Ramos (cell line): ENCODE measurements at regions not wholly inside any gene's neighbourhood (a gene's known extent, or its start where the extent isn't known, plus 50 kb on each side); places are given as distances from the start of the nearest gene placed in this dataset.

ENCODE experiments used
- in situ Hi-C: fragments of 300-500 bp; cut with MboI; formaldehyde crosslinking; loops from one replicate; pipeline ENCODE4 v1.14.3; 2022; ENCODE audit warnings: low sequenced_read_pairs; ENCODE audit not compliant: unreplicated experiment

DNA sequence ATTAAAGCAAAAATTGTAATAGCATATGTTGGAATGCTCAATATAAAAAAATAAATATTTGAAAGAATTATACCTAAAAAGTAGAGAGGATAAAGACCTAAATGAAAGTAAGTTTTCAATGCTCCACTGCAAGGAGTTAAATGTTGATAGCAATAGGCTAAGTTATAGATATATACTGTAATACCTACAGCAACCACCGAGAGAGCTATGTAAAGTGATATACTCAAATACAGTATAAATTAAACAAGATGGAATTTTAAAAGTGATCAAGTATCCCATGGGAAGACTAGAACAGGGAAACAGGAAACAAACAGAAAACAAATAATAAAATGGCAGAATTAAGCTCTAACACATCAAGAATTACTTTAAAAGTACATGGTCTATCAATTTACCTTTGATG, 73.9 kb downstream of the CASP3 start:
- in situ Hi-C loops = no loop called here

- in situ Hi-C loops = no loop called here
These were observed 74.4 kb downstream of the CASP3 start for GRCh38 chr4:184574861-184575260.

DNA sequence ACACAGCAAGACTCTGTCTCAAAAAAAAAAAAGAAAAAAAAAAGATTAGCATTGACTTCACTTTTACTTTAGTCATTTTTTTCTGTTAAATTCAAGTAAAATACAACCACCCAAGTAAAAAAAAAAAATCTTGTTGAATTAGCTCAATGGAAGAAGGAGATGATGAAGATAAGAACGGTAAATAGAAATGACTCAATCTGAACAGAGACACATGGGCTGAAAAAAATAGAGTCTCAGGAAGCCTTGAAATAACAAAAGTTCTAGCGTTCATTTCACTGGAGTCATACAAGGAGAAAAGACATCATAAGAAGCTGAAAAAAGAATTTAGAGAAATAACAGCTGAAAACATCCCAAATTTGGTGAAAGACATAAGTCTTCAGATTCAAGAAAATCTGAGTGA, 75.5 kb downstream of the CASP3 start:
- in situ Hi-C loops = no loop called here

- in situ Hi-C loops = no loop called here
These were observed 80.5 kb downstream of the CASP3 start for GRCh38 chr4:184568770-184569169.

- in situ Hi-C loops = no loop called here
These were observed 85.6 kb downstream of the CASP3 start for GRCh38 chr4:184563621-184564020.

DNA sequence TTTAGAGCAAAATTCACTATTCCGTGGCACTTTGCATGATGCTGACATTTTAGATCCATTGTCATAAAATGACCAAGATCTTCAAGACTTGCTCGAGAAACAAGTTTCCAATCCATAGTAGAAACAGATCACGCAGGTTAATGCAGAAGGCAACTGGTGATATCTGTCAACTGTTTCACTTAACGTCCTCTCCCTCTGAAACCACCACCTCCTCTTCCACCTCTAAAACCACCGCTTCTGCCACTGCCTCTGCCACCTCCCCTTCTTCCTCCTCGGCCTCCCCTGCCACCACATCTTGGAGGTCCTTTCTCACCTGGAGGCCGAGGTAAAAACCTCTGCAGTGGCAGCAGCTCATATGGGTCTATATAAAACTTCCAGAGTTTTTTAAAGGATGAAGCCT, 84.6 kb upstream of the IRF2 start:
- in situ Hi-C loops = no loop called here

DNA sequence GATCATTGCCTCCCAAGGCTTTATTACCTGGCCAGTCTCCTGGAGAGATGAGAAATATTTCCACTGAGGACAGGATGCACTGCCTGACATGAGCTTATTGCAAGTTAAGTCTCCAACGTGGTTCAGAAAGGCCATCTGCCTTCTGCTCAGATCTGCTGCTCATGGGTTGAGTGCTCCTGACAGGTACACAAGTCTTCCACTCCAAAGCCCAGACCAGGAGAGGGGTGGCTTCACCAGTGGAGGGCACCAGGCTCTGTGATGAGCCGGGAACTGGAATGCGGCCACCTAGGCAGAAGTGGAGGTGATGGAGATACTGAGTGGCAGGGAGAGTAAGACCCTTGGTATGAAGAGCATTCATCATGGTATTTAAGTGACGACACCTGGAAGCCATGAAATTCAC, 79.5 kb upstream of the IRF2 start:
- in situ Hi-C loops = no loop called here

DNA sequence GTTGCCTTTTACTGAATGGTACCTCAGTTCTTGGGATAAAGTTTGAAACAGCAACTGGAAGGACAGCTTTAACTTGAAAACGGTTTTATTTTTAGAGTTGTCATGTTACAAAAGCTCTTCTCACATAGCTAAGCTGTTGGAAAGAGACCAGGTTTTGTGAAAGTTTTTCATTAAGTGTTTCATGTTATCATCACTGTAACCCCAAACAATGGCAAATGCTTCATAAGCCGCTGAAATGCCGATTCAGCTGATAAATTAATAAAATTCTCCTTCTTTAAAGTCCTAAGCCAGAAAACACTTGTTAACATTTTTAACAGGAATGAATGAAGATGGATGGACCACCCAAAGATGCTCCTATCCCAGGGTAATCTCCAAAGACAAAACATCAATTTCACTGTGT, 76.1 kb upstream of the IRF2 start:
- in situ Hi-C loops = no loop called here

- in situ Hi-C loops = no loop called here
These were observed 74.4 kb upstream of the IRF2 start for GRCh38 chr4:184548648-184549341.

GRCh38 chr4:184548316-184548647, 73.9 kb upstream of the IRF2 start:
- in situ Hi-C loops = no loop called here

- in situ Hi-C loops = no loop called here
These were observed 70.5 kb upstream of the IRF2 start for GRCh38 chr4:184544788-184545409.

GRCh38 chr4:184541907-184542306, 67.6 kb upstream of the IRF2 start:
- in situ Hi-C loops = no loop called here

GRCh38 chr4:184540307-184540706, 66.0 kb upstream of the IRF2 start:
- in situ Hi-C loops = no loop called here

- in situ Hi-C loops = no loop called here
These were observed 63.8 kb upstream of the IRF2 start for GRCh38 chr4:184538023-184538599.

DNA sequence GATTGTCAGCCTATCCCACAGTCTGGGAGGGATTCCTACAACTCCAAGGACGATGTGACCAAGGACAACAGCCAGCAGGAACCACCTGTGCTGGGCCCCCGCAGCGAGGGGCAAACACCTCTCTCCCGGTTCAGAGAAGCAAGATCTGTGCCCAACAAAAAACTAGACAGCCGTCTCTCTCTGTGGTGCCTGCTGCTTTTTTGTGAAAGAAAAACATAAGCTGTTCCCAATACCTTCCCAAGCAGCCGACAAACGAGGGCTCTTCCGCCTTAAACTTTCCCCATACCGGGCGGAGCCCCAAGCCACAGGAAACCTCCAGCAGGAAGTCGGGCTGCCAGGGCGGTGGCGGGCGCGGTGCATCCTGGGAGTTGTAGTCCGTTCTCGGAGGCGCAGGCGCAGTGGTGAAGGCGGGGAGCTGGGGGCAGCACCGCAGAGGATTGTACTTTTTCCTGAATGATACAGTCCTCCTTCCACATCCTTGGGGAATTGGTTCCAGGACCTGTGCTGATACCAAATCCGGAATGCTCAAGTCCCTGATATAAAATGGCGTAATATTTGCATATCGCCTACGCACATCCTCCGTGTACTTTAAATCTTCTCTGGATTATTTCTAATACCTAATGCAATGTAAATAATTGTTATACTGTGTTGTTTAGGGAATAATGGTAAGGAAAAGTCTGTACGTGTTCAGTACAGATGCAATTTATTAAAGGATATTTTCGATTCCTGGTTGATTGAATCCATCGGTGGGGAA, 63.1 kb upstream of the IRF2 start:
- in situ Hi-C loops = no loop called here

DNA sequence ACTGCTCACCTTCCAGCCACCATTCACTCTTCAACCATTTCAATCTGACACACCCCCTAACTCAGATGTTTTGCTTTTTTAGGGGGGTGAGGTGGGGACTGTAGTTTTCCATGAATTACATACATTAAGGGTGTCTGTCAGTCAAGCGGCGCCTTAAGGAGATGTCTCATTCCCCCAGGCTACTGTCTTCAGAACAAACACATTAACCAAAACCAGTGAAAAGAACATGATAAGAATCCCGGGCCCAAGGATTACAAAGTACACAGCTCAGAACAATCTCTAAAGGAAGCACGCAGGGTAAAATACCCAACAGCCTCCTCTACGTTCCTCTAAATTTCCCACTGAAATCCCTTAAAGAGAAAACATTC, 62.5 kb upstream of the IRF2 start:
- in situ Hi-C loops = no loop called here

DNA sequence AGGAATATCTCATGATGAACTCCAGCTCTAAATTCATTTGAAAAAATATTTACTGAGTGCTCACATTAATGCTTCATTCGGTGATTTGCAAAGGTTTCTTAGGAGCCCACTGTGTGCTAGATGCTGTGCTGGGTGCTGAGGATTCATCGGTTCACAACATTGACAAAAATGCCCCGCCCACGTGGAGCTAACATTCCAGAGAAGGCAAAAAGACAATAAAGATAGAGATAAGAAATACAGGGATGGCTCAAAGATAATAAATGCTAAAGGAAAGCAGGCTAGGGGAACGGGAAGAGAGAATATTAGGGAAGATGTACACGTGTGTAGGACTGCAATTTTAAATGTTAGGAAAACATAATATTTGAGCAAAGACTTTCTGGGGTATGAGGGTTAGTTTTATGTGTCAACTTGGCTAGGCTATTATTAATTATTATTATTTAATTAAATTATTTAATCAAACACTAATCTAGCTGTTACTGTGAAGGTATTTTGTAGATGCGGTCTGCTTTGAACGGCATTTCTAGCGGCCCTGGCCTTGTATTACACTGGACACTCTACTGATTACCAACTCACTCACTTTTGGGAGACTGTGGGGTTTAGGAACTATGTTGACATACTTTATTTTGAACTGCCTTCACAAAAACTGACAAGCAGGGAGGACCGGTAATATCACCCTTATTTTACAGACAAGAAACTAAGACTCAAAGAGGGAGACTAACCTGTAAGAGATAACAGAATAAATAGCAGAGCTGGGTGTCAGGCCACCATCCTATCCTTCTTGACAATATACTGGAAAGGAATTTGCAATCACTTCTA, 61.9 kb upstream of the IRF2 start:
- in situ Hi-C loops = no loop called here

GRCh38 chr4:184534511-184535391, 60.4 kb upstream of the IRF2 start:
- in situ Hi-C loops = loop anchor here (5.0 kb wide), 2 partner anchors 62 to 252 kb away; partner anchors contain the start of gene IRF2

- in situ Hi-C loops = loop anchor here (5.0 kb wide), 2 partner anchors 62 to 252 kb away; partner anchors contain the start of gene IRF2
These were observed 59.6 kb upstream of the IRF2 start for GRCh38 chr4:184533908-184534307.
